ENCODE measurements at regions not wholly inside any gene's neighbourhood (a gene's known extent, or its start where the extent isn't known, plus 50 kb on each side); places are given as distances from the start of the nearest gene placed in this dataset.
A peak's percentile ranks its signal among the peaks of the same experiment; 100 is the strongest.

GRCh38 chr6:100267721-100268123 lies 197.0 kb downstream of the SIM1 start:
- no peak for DNase-seq (ENCODE audit: low read depth)

GRCh38 chr6:100266494-100267401 lies 198.0 kb downstream of the SIM1 start:
- no peak for DNase-seq (ENCODE audit: low read depth)

- no peak for DNase-seq (ENCODE audit: low read depth)
These were observed 202.6 kb downstream of the SIM1 start for GRCh38 chr6:100262086-100262485.

GRCh38 chr6:100261486-100261885 lies 203.2 kb downstream of the SIM1 start:
- DNase-seq (ENCODE audit: low read depth) = no peak

GRCh38 chr6:100260584-100260983 lies 204.1 kb downstream of the SIM1 start:
- DNase-seq (ENCODE audit: low read depth) = no peak

- no peak for DNase-seq (ENCODE audit: low read depth)
These were observed 204.9 kb downstream of the SIM1 start for GRCh38 chr6:100259865-100260264.

GRCh38 chr6:100258752-100259151 lies 206.0 kb downstream of the SIM1 start:
- no peak for DNase-seq (ENCODE audit: low read depth)

GRCh38 chr6:100257793-100258395 lies 206.8 kb downstream of the SIM1 start:
- peak; percentile 46 for DNase-seq (ENCODE audit: low read depth)

- no peak for DNase-seq (ENCODE audit: low read depth)
These were observed 209.0 kb downstream of the SIM1 start for GRCh38 chr6:100255701-100256100.

GRCh38 chr6:100247123-100247522 lies 217.6 kb downstream of the SIM1 start:
- DNase-seq (ENCODE audit: low read depth) = no peak

GRCh38 chr6:100246206-100246605 lies 218.5 kb downstream of the SIM1 start:
- no peak for DNase-seq (ENCODE audit: low read depth)

GRCh38 chr6:100240798-100241197 lies 223.9 kb downstream of the SIM1 start:
- no peak for DNase-seq (ENCODE audit: low read depth)

- no peak for DNase-seq (ENCODE audit: low read depth)
These were observed 226.9 kb downstream of the SIM1 start for GRCh38 chr6:100237821-100238220.

- DNase-seq (ENCODE audit: low read depth) = no peak
These were observed 228.3 kb downstream of the SIM1 start for GRCh38 chr6:100236389-100236788.

- DNase-seq (ENCODE audit: low read depth) = no peak
These were observed 229.1 kb downstream of the SIM1 start for GRCh38 chr6:100235631-100236030.

GRCh38 chr6:100234625-100235024 lies 230.1 kb downstream of the SIM1 start:
- no peak for DNase-seq (ENCODE audit: low read depth)

GRCh38 chr6:100232781-100233573 lies 231.7 kb downstream of the SIM1 start:
- DNase-seq (ENCODE audit: low read depth) = no peak

- DNase-seq (ENCODE audit: low read depth) = no peak
These were observed 233.8 kb downstream of the SIM1 start for GRCh38 chr6:100230953-100231316.

- no peak for DNase-seq (ENCODE audit: low read depth)
These were observed 234.4 kb downstream of the SIM1 start for GRCh38 chr6:100230115-100230952.

GRCh38 chr6:100229512-100229911 lies 235.2 kb downstream of the SIM1 start:
- no peak for DNase-seq (ENCODE audit: low read depth)

- DNase-seq (ENCODE audit: low read depth) = no peak
These were observed 234.9 kb upstream of the MCHR2 start for GRCh38 chr6:100228834-100229441.
